GM21529 (cell line): ENCODE measurements at regions not wholly inside any gene's neighbourhood (a gene's known extent, or its start where the extent isn't known, plus 50 kb on each side); places are given as distances from the start of the nearest gene placed in this dataset.
A peak's percentile ranks its signal among the peaks of the same experiment; 100 is the strongest.

ENCODE experiments used
- ATAC-seq: cut with Tn5 transposase; IDR thresholded peaks from one replicate; pipeline ENCODE4 v1.9.1; 2021; ENCODE audit not compliant: unreplicated experiment

DNA sequence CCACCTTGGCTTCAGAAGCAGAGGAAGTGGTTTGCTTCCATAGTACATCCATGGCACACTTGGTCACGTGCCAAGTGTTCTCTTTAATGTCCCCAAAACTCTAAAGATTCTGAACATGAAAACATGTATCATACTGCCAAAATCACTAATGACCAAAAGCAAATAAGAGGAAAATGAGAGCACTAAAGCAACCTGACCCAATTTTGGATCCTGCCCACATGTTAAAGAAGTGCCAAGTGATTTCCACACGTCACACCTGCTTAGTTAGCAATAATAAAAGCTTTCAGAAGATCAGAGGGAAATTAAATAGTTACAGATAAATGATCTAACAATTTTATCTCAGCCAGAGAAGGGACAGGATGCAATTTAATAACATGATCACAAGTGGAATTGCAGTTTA lies 1170.0 kb downstream of the XPNPEP1 start:
- no peak for ATAC-seq

DNA sequence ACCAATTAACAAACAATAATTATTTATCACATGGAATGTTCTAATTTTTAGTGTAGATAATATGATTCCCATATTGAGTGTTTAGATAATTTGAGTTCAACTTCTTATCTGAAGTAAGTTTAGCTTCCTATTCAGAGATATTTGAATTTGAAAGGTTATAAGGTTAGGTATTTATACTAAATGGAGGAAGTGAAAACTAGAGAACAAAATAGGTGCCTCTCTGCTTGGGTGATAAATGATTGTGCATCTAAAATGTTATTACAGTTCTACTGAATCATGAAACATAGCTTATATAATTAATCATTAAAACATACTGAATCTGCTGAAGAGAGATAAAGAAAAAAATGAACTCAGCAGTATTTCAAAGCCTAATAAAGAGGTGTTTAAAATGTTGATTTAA lies 1174.3 kb downstream of the XPNPEP1 start:
- ATAC-seq = no peak

DNA sequence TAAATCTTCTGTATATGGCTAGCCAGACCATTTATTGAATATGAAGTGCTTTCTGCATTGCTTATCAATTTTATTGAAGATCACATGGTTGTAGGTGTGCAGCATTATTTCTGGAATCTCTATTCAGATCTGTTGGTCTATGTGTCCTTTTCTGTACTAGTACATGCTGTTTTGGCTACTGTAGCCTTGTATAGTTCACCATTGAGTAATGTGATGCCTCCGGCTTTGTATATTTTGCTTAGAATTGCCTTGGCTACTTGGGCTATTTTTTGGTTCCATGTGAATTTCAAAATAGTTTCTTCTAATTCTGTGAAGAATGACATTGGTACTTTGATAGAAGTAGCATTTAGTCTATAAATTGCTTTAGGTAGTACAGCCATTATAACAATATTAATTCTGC lies 1187.2 kb downstream of the XPNPEP1 start:
- ATAC-seq = no peak

DNA sequence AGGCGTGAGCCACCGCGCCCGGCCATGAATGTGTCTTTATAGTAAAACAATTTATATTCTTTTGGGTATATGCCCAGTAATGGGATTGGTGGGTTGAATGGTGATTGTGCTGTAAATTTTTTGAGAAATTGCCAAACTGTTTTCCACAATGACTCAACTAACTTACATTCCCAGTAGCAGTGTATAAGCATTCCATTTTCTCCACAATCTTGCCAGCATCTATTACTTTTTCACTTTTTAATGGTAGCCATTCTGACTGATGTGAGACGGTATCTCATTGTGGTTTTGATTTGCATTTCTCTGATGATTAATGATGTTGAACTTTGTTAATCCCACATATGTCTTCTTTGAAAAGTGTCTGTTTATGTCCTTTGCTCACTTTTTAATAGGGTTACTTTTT lies 1187.9 kb downstream of the XPNPEP1 start:
- ATAC-seq = no peak

DNA sequence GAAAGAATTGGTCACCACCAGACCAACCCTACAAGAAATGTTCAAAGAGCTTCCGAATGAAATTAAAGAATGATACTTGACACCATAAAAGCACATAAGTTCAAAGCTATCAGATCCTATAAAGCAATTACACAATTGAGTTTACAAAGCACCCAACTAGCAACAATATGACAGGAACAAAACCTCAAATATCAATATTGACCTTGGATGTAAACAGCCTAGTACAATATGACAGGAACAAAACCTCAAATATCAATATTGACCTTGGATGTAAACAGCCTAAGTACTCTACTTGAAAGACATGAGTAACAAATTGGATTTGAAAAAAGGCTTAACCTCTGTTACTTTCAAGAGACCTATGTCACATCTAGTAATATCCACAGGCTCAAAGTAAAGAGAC lies 1201.4 kb downstream of the XPNPEP1 start:
- no peak for ATAC-seq

DNA sequence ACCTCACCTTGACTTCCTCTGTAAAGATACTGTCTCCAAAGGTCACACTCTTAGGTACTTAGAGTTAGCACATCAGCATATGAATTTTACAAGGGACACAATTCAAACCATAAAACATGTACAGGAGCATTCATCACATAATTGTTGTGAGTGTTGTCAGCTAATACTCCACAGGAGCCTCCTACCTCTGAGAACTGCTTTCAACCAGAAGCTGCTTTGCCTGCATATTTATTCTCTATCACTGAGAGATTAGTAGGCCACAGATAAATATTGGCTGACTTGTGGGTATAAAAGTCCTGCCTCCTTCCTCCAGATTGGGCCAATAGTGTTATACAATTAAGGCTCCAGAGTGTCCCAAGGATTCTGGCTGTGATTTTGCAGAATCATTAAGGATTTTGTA lies 1207.0 kb downstream of the XPNPEP1 start:
- no peak for ATAC-seq

DNA sequence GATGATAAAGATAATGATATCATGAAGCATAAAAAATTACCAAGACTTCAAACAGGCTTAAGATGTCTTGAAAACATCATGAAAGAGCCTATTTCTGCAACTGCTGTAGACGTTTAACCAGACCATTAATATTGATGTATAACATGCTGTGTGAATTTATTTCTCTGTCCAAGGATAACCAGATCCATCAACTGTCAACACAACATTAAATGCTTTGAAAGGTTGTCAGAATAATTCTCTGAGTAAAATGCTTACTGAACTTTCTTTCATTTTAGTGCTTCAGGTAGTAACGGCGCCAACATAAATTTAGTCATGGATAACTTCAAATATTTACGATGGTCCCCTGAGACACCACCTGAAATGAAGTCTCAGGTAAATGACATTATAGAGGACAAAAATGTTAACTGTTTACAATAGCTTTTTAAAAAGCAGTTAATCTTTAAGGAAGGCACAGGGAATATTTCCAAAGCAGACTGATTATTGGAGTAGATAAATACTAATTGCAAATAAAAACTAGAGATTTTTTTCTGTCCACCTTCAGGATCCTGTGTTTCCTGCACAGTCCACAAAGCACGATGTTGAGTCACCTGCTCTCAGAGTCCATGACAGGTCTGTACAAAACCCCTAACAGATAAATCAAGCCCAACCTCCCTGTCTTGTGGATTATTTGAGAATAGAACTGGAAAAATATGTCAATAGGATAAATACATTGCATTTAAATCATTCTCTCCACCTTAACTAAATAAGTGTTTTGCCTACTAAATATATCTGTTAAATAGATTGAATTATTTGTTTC lies 1213.2 kb downstream of the XPNPEP1 start:
- ATAC-seq = no peak

DNA sequence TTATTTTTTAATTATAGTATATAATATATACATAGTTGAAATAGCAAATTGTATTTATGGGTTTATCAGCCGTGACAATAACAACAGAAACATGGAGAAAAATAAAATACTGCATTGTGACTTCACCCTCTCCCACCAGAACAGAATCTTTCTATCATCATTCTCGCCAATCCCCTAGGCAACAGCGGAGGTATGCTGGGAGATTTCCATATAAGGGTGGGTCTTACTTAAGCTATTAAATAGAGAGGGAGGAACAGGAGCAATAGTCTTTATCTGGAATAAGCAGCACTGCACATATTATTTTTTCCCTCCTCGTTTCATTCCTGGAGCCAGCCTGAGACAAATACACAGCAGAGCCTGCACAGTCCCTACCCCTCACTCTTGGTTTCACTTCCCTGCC lies 1214.9 kb downstream of the XPNPEP1 start:
- ATAC-seq = no peak

DNA sequence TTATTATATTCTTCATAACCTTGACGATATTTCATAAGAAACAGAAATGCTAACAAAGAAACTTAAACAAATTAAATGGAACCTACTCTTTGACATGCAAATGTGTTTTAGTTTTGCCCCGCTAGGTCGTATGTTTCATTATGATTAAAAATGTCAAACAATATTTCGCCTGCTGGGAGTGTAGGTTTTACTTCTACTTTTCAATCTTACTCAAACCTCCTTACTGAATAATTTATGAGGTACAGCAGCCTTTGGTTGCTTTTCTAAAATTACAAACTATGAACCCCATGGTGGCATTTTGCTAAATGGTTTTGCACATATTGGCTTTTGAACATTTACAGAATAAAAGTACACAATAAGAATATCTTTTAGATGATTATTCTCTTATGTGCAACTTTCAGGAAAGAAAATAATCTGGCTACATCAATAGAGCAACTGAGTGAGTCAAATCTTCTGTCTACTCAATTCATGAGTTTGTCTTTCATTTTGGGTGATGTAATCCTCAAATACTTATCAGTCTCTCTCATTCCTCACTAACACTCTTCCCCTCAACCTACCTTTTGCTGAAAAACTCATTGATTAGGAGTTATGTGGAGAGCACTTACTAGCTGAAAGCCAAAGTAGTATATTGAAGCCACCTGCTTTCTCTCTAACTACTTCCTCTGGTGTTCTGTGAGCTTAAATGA lies 1226.4 kb downstream of the XPNPEP1 start:
- ATAC-seq = peak; percentile 92

DNA sequence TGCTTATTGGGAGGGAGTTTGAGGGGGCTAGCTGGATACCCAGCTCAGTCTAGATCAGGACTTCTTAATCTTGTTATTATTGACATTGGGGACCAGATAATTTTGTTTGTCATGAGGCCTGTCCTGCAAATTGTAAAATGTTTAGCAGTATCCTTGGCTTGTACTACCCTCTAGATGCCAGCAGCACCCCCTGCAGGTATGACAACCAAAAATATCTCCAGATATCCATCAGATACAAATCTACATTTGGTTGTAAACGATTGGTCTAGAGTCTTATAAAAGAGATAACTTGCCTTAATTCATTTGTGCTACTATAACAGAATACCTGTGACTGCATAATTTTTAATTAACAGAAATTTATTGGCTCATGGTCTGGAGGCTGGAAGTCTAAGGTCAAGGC lies 1232.2 kb downstream of the XPNPEP1 start:
- no peak for ATAC-seq

DNA sequence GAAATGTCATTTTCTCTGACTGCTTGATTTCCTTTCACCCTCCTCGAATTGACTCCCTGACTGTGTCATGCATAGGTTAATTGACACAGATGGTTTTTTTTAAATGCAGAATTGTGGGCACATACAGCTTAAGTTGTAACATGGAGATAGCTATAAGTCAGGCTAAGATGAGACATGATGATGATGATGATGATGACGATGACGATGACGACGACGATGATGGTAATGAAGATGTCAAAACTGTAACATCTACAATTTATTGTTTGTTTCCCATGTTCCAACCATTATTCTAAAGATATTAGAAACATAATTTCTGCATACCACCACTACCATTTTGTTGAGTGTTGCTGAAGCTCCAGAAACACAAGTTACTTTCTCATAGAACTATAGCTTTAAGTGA lies 1232.8 kb downstream of the XPNPEP1 start:
- no peak for ATAC-seq

DNA sequence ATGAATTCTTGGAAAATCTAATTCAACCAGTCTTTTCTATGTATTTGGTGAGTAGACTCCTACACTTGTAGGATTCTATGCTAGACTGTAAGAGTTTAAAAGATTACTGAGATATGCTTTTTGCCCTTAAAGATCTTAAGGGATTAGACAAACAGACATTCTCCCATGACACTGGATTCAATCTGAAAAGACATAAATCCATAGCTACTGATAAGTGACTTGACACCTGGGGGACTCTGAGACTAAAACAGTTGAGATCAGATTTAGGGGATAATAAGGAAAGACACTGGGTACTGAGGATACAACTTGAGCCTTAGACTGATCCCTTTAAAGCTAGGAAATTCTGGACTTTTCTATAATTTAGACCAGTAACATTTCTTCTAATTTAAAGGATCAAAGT lies 1233.4 kb downstream of the XPNPEP1 start:
- ATAC-seq = no peak

DNA sequence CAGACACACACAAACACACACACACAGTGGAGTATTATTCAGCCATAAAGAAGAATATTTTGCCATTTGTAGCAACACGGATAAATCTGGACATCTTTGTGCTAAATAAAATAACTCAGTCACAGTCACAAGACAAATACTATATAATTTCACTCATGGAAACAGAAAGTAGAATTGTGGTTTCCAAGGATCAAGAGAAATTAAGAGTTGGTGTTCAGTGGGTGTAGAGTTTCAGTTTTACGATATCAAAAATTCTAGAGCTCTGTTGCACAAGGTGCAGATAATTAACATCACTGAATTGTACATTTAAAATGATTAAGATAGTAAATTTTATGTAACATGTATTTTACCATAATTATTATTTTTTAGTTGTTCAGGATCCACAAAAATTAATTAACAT lies 1235.0 kb downstream of the XPNPEP1 start:
- ATAC-seq = peak; percentile 63

DNA sequence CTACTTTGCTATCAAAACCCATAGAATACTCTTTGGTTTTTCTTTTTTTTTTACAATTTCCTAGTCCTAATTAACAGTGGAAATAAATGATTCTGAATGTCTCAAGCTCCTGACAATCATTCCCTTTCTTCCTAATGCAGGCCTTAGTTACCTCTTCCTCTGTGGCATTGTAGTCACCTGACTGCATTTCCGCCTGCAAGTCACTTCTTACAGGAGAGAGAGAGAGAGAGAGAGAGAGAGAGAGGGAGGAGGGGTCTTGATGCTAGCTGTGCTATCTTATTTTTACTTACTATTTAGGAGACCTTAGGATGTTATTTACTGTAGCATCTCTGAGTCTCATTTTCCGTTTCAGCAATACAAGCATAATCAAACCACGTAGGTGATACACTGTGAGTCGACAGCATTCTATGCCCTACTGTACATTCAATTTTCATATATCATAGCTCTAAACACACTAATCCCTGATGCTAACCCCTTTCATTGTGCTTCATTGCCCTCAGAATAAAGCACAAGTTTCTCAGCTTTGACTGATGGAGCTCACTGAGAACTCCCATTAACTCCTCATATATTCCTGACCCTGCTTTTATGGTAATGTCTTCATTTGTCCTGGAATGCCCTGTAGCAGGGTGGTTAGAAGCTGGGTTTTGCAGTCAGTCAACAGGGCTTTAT lies 1237.3 kb downstream of the XPNPEP1 start:
- ATAC-seq = no peak

DNA sequence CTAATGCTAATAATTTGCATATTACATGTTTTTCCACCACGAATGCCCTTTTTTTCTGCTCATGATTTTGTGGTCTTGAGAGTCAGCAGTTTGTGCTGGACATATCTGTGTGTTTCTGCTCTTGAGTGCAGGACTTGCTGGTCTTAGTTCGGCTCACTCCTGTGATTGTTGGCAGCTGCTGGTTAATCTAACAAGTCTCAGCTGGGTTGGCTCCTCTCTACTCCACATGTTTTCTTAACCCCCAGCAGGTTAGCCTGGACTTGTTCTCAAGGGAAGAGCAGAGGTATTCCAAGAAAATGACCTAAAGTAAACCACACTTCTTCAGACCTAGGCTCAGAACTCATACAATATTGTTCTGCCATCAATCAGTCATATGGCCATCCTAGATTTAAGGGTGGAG lies 1238.9 kb downstream of the XPNPEP1 start:
- no peak for ATAC-seq

DNA sequence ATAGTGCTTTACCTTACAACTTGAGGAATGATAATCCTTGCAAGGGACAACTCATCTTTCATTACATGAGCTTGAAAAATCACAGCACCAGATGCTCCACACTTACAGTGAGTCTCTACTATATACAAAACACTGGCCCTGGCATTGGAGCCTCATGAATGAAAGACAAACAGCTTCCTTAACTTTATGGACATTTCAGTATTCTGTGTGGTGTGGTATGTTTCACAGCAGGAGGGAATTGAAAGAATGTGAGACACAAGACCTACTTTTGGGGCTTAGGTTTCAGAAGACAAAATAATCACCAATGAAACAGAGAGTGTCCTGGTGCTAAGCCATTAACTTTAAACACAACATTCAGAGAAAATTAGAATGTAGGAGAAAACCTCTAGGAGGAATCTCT lies 1249.6 kb downstream of the XPNPEP1 start:
- ATAC-seq = no peak

DNA sequence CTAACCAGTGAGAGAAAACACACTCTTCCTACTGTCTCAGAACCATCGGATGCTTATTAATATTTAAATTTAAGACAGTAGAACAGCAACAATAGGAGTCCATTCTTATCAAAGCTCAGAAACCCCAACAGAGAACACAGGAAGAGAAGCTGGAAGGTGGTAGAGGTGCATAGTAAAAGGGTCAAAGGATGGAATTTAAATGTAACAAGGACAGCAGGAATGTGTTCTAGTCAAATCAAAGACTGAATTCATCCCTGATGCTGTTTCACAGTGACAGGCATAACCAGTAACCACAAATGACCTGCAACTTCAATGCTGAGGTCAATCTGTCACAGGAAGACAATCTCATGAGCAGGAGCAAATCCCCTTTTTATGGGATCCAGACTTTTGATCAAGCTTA lies 1259.7 kb downstream of the XPNPEP1 start:
- ATAC-seq = no peak

DNA sequence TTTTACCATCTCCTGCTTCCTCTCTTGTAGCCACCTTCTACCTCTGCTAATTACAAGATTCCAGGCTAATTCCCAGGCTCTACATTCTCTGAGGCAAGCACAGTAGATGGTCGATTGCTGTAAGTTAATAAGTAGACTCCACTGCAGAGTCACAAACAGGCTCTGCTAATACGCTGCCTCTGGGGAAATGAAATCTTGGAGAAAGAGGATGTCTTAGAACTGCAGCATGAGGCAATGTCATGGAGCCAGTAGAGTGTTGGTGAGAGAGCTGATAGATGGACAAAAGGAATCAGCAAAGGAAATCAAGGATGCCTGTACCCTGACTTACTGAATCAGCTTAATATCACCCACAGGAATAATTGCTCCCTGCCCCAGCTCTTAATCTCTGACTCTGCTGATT lies 1260.3 kb downstream of the XPNPEP1 start:
- no peak for ATAC-seq

DNA sequence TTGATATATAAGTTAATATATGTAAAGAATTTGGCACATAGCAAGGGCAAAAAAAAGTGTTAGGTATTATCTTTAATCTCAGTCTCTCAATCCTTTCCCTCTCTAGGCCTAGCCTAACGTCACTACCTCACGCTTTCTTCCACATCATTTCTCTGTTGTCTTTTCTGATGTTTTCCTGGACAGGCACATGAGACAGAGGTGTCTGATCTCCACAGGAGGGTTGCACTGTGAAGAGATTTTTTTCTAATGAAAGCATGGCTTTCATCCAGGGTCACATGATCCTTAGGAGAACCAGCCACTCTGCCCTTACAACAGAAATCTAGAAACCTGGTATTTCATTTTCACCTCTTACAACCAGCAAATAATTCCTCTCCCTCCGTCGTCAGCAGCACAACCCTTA lies 1268.3 kb downstream of the XPNPEP1 start:
- ATAC-seq = no peak

DNA sequence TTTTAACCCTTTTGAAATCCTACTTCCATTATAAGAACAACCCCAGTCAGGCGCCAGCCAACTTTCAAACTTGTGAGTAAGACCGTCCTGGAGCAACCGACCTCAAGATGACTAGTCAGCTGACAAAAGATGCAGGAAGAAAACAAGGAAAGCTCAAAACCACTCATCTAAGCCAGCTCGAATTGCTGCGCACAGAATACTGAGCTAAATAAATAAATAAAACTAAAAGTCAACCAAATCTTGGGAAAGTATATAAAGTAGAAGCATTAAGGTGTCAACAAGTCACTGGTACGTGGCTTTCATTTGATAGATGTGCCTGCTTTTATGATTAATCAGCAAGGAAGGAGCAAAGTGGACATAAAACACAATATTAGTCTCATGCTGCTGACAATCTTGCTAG lies 1269.8 kb downstream of the XPNPEP1 start:
- ATAC-seq = no peak

DNA sequence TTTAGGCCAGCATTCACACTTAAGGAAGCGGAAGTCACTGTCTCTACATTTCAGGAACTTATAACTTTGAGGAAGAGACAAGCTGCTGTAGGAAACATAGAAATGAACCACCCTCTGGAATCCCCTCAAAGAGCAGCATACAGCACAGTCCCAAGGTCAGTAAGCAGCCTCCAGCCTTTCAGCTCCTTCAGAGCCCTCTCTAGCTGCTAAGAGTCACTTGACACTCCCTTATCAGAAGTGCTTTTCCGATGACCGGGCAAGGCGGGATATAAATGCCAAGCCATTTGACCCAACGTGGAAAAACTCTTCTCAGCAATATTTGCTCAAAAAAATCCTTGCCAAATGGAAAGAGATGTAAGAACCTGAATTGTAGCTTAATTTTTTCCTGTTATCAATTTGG lies 1284.3 kb downstream of the XPNPEP1 start:
- no peak for ATAC-seq

DNA sequence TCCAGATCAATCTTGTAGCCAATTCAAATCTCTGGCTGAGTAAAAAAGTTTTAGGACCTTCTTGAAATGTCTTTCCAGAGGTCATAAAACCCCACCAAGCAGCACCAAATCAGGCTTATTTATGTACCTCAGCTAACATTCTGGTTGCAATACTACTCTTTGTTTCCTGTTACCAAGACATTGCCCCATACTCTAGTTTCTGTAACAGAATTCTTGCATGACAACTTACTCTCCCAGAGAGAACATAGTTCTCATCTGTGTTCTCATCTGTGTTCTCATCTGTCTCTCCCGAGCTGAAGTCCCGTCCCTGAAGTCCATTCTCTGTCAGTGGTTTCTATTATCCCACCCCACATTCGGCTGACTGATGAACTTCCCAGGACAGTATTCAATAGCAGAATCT lies 1285.1 kb downstream of the XPNPEP1 start:
- ATAC-seq = no peak
